ENCODE measurements at regions not wholly inside any gene's neighbourhood (a gene's known extent, or its start where the extent isn't known, plus 50 kb on each side); places are given as distances from the start of the nearest gene placed in this dataset.
"Not testable (repeated sequence)": the region's sequence is repeated elsewhere in the genome, so short reads cannot be mapped to it uniquely, and the experiment has no call there.

DNA sequence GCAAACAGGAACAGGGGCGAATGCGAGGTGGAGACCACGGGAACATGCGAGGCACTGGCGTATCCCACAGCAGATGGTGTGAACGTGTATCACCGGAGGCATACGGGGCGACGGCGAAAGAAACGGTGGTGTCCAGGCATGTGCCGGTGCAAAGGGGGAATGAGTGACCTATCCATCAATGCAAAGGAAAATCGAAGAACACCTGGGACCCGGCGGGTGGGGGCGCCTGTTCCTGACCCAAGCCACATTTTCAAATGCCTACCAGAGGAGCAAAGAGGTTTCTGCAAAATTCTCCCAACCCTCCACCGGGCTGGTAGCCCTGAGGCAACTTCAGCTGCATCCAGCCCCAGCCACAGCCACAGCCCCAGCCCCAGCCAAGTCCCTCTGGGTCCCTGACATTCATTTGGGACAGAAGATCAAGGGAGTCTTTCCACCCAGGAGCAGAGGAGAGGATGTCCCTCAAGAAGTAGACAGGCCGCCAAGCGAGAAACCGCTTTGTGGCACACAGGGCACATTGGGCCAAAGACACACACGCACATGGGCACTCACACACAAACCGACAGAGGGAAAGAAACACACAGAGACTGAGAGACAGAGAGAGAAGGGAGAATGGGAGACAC, 164.0 kb upstream of the ZNF337 start:
- no peak overlapping the region for H3K4me3 ChIP-seq (ENCODE audit: low read depth, low read length)
- DNase-seq (ENCODE audit: low read depth), result no peak
- TF ChIP-seq, protein P1, sequence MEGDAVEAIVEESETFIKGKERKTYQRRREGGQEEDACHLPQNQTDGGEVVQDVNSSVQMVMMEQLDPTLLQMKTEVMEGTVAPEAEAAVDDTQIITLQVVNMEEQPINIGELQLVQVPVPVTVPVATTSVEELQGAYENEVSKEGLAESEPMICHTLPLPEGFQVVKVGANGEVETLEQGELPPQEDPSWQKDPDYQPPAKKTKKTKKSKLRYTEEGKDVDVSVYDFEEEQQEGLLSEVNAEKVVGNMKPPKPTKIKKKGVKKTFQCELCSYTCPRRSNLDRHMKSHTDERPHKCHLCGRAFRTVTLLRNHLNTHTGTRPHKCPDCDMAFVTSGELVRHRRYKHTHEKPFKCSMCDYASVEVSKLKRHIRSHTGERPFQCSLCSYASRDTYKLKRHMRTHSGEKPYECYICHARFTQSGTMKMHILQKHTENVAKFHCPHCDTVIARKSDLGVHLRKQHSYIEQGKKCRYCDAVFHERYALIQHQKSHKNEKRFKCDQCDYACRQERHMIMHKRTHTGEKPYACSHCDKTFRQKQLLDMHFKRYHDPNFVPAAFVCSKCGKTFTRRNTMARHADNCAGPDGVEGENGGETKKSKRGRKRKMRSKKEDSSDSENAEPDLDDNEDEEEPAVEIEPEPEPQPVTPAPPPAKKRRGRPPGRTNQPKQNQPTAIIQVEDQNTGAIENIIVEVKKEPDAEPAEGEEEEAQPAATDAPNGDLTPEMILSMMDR (IDR thresholded peaks at IDR 0.05; ENCODE audit: low read depth, low read length, missing control alignments), result no peak

DNA sequence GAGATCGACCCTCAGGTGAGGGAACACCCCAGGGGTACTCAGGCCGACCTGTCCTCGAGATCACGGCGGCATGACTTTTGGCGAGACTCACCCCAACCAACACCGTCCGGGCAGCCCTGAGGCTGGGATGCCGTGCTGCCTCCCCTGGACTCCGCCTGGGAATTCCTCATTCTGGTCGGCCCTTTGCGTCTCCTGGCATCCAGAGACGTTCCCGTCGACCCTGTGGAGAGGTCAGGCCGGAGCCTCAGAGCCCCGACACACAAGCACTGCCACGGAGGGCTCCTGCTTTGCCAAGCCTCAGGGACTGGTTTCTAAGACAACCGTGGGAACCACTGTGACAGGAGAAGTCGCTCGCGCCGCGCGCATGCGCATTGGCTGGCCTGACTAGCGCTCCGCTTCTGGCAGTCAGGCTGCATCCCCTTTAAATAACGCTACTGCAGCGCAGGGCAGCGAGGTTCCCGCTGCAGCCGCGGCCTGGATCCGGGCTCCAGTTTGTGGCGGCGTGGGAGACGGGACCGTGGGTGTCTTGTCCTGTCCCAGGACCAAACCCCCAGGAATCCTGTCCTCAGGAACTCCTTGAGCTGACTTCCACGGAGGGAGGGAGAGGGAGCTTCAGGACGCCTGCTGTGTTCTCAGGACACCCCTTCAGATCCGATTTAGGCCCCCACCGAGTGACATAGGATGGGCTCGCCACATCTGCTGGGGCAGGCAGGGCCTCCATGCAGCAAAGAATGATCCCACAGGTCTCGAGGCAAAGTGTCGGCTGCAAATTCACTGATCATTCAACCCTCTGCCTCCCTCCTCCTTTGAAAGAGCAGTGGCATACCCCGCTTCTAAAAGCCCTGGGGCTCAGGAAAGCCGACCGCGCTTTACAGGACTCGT, 163.2 kb upstream of the ZNF337 start:
- TF ChIP-seq, protein P1 (IDR thresholded peaks at IDR 0.05; ENCODE audit: low read depth, low read length, missing control alignments), result no peak
- H3K4me3 ChIP-seq (ENCODE audit: low read depth, low read length), result no peak overlapping the region
- DNase-seq (ENCODE audit: low read depth), result no peak

DNA sequence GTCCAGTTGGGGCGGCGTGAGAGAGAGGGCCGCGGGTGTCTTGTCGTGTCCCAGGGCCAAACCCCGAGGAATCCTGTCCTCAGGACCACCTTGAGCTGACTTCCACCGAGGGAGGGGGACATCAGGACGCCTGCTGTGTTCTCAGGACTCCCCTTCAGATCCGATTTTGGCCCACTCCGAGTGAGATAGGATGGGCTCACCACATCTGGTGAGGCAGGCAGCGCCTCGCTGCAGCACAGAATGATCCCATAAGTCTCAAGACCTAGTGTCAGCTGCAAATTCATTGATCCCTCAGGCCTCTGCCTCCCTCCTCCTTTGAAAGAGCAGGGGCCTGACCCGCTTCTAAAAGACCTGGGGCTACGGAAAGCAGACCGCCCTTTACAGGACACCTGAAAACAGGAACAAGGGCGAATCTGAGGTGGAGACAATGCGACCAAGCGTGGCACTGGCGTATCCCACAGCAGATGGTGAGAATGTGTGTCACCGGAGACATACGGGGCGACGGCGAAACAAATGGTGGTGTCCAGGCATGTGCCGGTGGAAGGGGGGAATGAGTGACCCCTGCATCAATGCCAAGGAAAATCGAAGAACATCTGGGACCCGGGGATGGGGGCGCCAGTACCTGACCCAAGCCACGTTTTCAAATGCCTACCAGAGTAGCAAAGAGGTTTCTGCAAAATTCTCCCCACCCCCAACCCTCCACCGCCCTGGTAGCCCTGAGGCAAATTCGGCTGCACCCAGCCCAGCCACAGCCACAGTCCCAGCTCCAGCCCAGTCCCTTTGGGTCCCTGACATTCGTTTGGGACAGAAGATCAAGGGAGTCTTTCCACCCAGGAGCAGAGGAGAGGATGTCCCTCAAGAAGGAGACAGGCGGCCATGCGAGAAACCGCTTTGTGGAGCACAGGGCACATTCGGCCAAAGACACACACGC, 162.1 kb upstream of the ZNF337 start:
- TF ChIP-seq, protein P1 (IDR thresholded peaks at IDR 0.05; ENCODE audit: low read depth, low read length, missing control alignments), result no peak
- H3K4me3 ChIP-seq (ENCODE audit: low read depth, low read length), result peak overlapping the region; percentile 10; the same call in 1 of the 2 replicates
- no peak for DNase-seq (ENCODE audit: low read depth)

DNA sequence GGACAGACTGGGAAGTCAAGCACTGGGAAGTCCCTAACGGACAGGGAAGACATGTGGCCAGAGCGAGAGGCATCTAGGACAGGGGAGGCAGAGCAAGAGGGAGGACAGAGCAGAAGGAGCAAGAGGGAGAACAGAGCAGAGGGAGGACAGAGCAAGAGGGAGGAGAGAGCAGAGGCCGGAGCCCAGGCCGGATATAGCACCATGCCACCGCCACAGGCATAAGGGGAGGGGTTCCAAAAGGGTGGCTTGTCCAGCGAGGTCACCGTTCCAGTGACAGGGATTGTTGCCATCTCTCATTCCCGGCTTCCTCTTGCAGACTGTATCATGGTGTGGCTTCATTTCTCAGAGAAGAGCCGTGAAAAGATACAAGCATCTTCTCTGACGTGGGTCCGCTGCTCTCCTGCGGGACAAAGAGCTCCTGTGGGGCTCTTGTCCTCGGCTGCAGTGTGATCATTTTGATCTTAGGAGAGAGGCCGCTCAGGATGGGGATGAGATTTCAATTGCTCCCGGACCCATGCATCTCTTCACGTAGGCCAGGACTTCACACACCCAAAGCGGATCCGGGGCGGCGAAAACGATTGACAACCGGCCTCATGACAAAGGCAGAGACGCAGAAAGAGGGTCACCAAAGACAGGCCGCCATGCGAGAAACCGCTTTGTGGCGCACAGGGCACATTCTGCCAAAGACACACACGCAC, 160.6 kb upstream of the ZNF337 start:
- not testable (repeated sequence) for H3K4me3 ChIP-seq (ENCODE audit: low read depth, low read length); DNase-seq (ENCODE audit: low read depth)

DNA sequence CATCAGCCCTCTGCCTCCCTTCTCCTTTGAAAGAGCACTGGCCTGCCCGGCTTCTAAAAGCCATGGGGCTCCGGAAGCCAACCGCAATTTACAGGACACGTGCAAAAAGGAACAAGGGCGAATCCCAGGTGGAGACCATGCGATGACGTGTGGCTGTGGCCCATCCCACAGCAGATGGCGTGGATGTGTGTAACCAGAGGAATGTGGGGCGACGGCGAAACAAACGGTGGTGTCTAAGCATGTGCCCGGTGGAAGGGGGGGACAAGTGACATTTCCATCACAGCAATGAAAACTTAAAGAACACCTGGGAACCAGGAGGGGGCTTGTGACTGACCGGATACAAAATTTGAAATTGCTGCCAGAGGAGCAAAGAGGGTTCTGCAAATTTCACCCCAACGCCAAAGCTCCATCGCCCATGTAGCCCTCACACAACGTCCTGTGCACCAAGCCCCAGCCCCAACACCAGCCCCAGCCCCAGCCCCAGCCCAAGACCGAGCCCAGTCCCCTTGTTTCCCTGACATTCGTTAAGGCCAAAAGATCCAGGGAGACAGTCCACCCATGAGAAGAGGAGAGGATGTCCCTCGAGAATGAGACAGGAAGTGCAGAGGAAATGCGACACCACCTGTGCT, 159.7 kb upstream of the ZNF337 start:
- DNase-seq (ENCODE audit: low read depth), result no peak
- TF ChIP-seq, protein P1 (IDR thresholded peaks at IDR 0.05; ENCODE audit: low read depth, low read length, missing control alignments), result no peak
- no peak overlapping the region for H3K4me3 ChIP-seq (ENCODE audit: low read depth, low read length)

DNA sequence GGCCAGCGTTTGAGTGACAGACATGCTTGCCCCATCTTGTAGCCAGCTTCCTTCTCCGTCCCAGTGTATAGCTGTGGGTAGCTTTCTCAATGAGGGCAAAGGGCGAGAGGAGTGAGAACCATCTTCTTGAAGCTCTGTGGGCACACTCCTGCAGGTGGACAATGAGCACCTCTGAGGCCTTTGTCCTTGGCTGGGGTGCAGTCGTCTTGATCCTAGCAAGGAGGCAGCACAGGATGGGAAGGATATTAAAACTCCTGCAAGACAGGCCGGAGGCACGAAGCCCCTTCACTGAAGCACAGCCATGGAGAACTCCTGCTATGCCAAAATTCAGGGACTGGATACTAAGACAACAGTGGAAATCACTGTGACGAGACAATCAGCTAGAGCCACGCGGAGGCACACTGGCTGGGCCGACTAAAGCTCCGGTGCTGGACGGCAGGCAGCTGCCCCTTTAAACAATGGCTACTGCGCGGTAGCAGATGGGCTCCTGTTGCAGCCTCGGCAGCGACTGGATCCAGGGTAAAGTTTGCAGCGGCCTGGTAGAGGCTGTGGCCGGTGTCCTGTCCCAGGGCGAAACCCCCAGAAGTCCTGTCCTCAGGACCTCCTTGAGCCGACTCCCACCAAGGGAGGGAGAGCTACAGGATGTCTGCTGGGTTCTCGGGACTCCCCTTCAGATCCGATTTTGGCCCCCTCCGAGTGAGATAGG, 159.0 kb upstream of the ZNF337 start:
- H3K4me3 ChIP-seq (ENCODE audit: low read depth, low read length); DNase-seq (ENCODE audit: low read depth): not testable (repeated sequence)

DNA sequence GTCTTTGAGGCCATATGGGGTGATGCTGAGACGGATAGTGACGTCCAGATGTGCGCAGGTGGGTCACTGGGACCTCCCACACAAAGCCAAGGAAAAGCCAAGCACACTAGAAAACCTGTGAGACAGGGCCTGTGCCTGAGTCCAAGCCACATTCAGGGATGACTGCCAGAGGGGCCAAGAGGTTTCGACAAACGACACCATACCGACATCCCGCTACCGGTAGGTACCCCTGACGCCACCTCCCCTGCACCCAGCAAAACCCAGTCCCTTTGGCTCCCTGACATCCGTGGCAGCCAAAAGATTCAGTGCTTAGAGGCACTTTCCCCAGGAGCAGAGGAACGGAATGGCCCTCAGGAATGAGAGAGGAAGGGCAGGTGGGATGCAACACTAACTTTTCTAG, 158.0 kb upstream of the ZNF337 start:
- H3K4me3 ChIP-seq (ENCODE audit: low read depth, low read length); DNase-seq (ENCODE audit: low read depth): not testable (repeated sequence)

DNA sequence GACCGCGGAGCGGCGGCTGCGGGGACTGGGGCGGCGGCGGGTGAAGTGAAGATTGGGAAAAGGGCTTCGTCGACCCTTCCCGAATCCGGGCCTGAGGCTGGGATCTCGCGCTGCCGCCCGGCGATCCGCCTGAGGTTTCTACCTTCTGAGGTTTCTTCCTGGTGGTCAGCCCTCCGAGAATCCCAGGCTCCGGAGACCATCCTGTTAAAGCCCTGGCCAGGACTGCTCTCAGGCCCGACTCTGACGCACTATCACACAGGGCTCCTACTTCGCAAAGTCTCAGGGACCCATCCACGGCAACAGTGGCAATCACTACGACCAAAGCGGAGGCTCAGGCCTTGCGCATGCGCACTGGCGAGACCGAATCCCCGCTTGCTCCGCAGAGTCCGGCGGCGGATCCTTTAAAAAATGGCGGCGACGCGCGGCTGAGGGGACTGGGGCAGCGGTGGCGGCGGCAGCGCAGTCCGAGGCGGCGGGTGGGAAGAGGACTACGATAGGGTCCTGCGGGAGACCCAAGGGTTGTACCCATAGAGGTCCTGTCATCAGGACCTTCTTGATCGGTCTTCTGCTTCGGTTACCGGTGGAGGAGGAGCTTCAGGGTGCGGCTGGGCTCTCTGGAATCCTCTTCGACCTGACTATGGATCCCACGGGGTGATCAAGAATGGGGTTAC, 157.2 kb upstream of the ZNF337 start:
- peak overlapping the region; percentile 54 for H3K4me3 ChIP-seq (ENCODE audit: low read depth, low read length)
- DNase-seq (ENCODE audit: low read depth), result peak; percentile 42

DNA sequence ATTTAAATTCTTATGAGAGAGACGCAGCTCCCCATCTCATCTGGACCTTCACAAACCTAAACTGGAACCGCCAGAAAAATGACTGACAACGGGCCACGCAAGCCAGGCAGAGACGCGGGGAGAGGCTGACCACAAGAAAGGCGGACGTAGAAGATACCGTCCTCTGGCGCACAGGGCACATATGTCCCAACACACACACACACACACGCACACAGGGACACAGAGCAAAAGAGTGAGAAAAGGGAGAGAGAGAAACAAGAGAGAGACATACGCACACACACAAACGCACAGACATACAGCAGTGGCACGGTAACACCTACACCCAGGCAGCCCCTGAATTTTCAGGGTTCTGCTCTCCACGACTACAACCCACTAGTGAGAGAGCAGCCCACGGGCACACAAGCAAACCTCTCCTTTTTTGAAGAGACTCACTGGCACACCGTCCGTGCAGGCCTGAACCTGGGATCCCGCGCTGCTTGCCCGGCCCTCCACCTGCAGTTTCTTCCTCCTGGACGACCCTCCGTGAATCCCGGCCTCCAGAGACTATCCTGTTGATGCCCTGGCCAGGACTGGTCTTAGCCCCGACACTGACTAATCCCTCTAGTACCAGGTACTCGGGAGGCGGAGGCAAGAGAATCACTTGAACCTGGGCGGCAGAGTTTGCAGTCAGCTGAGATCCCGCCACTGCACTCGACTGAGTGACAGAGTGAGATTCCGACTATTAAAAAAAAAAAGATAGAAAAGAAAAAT, 156.5 kb upstream of the ZNF337 start:
- H3K4me3 ChIP-seq (ENCODE audit: low read depth, low read length), result peak overlapping the region; percentile 54; the same call in 1 of the 2 replicates
- not testable (repeated sequence) for DNase-seq (ENCODE audit: low read depth)

DNA sequence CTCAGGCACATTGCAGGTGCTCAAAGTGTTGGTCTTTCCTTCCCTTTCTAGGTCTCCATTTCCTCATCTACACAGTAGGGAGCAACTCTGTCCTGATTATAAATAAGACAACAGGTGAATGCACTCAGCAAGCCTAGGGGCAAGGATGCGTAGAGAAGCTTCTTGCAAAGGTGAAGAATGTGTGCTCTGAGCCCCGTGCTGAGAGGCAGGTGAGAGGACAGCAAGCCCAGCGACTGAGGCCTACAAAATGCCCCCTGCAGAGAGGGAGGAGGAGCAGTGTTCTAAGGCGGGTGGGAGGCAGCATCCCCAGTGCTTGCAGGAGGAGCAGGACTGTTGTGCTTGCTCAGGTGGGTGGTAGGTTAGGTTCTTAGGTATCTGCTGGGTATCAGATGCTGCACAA, 153.5 kb upstream of the ZNF337 start:
- H3K4me3 ChIP-seq (ENCODE audit: low read depth, low read length); DNase-seq (ENCODE audit: low read depth): not testable (repeated sequence)
